DMS153 treated with DMSO at 0.1 percent for 48 hours (cell line): ENCODE measurements at regions not wholly inside any gene's neighbourhood (a gene's known extent, or its start where the extent isn't known, plus 50 kb on each side); places are given as distances from the start of the nearest gene placed in this dataset.
"Not testable (repeated sequence)": the region's sequence is repeated elsewhere in the genome, so short reads cannot be mapped to it uniquely, and the experiment has no call there.

ENCODE experiments used
- DNase-seq: peaks from one replicate; lab custom pipeline; 2025; ENCODE audit not compliant: unreplicated experiment; lab: John Stamatoyannopoulos, UW

DNA sequence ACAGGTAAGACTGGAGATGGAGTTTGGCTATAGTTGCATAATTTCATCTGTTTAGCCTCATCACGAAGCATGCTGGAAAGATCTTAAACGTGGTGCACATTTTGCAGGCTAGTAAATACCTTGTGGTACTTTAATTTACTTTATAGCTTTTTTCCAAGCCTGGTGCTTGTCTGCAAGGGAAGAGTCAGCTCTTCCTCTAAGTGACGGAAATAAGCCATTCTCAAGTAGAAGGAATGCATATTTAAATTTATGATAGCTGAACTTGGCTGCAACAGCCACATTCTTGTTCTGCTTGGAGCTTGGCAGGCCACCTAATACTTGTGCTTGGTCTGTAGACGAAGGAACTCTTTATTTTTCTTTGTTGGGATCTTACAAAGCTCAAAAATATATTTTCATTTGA lies 188.0 kb upstream of the PIK3R1 start:
- no peak for DNase-seq

DNA sequence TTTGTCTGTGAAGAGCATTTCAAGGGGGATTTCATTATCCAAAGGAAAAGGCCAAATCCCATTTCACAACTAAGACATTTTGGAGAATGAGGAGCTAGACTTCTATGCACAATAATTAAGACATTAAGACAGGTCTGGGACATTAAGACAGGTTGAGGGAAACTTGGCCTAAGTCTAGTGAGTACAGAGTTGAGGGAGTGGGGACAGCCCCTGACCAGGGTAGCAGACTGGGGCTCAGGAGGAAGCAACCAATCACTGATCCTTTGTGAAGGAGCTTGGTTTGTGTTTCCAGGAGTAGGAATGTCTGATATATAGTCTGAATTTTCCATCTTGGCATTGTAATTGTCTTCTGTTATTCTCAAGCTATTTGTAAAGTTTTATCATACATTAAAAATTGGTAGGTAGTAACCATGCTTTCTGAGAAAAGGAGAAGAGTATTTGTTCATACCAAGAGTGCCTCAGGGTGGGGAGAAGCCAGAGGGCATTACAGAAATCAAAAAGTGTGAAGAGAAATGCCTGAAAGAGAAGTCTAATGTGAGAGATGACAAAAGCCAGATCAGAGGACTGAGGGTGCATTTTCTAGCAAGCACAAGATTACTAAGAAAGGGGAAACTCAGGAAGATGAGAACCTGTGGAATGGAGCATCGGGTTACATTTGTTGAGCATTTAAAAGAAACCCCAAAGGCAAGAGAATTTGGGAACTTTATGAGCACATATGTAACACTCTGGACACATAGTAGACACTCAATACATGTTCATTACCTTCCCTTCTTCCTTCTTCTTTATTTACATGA lies 189.3 kb upstream of the PIK3R1 start:
- DNase-seq, result no peak

DNA sequence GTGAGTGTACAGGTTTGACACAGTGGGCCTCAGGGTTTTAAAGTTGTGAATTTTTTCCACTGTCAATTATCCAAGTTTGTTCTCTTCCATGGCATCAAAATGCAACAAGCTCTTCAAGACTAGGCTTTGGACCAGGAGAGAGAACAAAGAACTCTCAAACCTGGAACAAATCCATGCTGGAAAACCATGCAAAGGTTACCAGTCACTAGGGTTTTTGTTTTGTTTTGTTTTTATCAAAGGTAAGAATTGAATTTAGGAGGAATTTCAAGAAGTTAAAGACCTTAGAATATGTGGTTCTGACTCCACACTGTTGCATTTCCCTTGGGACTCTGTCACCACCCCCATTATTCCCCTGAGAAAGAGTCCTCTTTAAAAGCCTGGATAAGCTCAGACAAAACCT lies 191.1 kb upstream of the PIK3R1 start:
- no peak for DNase-seq

DNA sequence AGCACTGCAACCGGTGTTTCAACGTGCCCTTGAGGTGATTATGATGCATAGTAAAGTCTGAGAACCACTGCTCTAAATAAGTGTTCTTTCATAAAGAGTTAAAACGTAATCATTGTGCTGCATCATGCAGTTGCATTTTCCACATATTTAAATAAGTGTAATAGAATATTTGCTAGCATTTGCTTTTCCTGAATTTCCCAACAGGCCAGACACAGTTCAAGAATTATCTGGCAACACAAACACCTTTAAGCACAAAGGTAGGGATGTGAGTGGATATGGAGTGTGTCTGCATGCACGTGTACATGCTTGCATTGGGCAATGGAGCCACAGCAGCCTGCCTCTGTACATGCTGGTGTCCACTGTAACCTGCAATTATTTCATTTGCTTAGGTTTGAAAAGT lies 193.6 kb upstream of the PIK3R1 start:
- no peak for DNase-seq

DNA sequence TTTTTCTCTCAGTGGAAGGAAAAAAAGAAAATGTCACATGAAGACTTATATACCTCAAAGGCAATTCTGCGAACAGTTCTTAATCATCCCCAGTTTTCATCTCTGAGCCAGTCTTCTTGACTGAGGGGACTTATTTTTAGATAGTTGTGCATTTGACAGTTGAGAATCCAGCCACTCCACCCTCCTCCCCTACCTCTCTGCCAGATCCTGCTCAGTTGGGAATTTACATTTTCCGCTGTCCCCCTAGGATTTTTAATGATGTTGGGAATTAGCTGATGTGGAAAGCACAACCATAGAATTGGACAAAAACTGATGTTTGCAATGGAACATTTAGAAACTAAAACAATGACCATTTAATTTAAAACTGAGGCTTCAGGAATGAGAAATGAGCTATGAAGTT lies 194.3 kb upstream of the PIK3R1 start:
- no peak for DNase-seq

DNA sequence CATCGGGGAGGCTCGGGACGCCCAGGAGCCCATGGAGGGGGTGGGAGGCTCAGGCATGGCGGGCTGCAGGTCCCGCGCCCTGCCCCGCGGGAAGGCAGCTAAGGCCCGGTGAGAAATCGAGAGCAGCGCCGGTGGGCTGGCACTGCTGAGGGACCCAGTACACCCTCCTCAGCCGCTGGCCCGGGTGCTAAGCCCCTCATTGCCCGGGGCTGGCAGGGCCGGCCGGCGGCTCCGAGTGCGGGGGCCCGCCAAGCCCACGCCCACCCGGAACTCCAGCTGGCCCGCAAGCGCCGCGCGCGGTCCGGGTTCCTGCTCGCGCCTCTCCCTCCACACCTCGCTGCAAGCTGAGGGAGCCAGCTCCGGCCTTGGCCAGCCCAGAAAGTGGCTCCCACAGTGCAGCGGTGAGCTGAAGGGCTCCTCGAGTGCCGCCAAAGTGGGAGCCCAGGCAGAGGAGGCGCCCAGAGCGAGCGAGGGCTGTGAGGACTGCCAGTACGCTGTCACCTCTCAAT lies 195.0 kb upstream of the PIK3R1 start:
- not testable (repeated sequence) for DNase-seq

DNA sequence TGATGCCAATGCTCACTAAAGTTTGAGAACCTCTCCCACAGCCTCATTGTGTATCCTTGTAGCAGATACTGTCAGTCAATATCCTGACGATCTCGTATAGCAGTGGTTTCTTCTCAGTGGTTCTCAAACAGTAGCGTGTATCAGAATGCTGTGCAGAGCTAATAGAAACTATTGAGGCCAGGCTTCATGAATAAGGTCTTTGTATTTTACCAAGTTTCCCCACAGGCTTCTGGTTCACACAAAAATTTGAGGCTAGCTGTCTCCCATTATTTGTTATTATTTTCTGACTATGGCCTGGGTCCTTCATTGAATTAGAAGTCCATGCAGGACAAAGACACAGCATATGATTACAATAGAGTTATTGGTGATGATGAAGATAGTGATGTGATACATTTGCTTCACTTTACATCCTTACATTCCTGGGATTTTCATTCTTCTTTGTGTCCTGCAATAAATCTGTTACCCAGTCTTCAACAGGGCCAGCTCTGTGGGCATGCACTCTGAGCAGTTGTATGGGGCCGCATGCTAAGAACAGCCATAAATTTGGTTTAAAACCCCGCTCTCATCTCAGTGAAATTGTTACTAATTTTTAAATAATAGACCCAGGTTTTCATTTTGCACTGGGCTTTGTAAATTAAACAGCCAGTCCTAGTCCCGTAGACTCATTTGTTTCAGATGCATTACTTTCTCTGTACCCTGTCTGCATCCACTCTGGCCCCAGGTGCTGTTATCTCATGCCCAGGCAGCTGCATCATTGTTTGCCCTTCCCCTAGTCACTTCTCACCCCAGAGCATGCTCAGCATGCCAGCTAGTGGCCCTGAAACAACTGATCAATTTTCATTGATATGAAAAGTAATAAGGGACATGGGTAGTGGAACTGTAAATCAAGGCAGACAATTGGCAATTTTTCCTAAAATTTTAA lies 199.9 kb upstream of the PIK3R1 start:
- DNase-seq, result no peak

DNA sequence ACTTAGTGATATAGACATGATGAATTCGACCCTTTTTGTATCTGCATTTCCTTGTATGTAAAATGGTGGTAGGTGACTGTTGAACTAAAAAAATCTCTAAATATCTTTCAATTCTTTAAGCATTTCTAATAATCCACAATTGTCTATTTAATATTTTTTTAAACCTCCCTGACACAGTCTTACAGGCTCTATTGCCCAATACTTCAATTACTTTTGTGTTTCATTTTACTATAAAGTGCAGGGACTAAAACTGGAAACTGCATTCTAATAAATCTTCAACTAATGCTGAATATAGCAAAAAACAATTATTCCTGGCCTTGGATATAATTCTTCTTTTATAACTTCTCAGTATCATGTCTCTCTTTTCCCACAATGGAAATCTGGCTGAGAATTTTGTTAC lies 202.7 kb upstream of the PIK3R1 start:
- no peak for DNase-seq

DNA sequence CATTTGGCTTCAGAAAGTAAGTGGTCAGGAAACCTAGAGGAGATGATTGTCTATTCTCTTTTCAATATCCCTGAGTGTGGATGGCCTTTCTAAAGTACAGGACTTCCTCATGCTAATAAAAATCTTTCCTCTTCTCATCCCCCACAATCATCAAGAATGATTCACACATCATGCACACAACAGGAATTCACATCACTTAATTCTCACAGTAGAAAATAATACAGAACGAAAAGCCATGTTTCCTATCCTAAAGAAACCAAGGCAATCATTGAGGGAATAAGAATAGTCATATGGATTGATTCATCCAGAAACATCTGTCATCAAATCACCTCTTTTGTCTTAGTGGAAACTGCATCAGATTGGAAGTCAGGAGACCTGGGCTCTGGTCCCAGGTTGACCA lies 203.1 kb upstream of the PIK3R1 start:
- no peak for DNase-seq

DNA sequence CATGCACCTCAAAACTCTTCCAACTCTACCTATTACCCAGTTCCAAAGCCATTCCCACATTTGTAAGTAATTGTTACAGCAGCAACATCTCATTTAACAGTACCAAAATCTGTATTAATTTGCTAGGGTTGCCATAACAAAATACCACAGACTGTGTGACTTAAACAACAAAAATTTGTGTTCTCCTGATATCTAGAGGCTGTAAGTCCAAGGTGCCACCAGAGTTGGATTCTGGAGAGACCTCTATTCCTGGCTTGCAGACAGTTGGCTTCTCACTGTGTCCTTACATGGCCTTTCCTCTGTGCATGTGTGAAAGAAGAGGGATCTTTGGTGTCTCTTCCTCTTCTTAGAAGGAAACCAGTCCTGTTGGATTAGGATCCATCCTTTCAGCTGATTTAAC lies 203.8 kb upstream of the PIK3R1 start:
- no peak for DNase-seq

DNA sequence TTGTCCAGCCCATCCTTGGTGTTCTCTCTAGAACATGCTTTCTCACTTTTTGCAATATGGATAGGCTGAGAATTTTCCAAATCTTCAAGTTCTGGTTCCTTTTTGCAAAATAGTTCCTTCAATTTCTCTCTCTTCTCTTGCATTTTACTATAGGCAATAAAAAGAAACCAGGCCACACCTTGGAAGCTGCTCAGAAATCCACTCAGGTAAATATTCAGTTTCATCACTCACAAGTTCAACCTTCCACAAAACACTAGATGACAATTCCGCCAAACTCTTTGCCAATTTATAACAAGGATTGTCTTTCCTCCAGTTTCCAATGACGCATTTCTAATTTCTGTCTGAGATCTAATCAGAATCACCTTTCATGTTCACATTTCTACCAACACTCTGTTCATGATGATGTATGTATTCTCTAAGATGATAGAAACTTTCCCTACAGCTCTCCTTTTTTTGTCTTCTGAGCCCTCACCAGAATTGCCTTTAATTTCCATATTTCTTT lies 204.2 kb upstream of the PIK3R1 start:
- DNase-seq, result no peak

DNA sequence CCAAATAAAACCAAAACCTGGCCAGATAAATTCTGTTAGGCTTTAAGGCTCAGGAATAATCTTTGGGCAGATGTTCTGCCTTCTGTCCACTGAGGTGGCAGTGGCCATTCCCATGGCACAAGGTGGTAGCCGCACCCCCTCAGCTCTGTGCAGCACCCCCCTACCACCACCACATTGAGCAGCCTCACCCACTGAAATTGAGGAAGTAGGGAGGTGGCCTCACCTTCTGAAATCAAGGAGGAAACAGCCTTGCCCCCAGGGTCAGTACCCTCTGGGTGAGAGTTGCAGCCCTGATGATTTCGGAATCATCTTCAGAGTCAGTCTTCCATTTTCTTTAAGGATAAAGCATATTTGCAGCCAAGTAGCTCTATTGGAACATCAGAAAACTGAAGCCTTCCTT lies 204.8 kb upstream of the PIK3R1 start:
- no peak for DNase-seq

DNA sequence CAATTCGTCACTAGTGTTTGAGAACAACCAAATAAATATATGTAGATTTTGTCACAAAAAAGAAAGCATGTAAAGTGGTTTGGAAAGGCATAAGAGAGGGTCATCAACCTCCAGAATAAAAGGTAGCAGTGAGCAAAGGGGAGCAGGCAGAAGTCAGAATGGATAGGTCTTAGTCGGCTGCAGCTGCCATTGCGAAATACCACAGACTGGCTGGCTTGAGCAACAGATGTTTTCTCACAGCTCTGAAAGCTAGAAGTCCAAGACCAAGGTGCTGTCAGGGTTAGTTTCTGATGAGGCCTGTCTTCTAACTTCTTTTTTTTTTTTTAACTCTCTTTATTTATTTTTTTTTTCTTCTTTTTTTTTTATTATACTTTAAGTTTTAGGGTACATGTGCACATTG lies 208.1 kb upstream of the PIK3R1 start:
- DNase-seq, result no peak

DNA sequence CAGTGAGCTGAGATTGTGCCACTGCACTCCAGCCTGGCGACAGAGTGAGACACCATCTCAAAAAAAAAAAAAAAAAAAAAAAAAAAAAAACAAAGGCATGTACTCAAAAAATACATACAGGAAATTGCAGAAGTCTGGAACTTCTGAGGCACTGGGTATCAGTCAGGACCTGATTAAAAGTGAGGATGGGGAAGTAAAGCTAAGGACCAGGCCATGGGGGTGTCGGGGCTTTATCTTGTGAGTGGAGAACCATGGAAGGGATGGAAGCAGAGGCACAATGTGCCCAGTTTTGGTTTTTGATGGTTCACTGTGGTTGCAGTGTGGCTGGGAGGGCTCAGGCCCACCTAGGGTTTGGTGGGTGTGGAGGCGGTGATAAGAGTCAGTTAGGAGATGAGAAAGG lies 212.7 kb upstream of the PIK3R1 start:
- no peak for DNase-seq

DNA sequence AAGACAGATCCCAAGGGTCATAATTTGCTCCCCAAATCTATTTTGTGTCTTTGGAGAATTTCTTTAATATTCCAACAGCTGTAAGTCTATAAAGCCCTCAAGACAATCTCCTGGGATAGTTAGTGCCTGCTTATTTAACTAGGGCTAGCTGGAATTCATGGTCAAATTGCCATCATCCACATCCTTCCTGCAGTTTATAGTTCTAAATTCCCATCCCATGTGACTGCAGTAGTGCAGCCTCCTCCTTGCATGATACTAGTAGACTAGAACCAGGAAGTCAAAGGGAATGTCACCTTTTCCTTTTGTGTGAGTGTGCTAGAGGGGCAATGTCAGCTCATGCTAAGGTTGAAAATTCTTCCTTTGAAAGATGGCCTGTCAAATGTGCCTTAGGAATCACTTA lies 214.8 kb upstream of the PIK3R1 start:
- no peak for DNase-seq

DNA sequence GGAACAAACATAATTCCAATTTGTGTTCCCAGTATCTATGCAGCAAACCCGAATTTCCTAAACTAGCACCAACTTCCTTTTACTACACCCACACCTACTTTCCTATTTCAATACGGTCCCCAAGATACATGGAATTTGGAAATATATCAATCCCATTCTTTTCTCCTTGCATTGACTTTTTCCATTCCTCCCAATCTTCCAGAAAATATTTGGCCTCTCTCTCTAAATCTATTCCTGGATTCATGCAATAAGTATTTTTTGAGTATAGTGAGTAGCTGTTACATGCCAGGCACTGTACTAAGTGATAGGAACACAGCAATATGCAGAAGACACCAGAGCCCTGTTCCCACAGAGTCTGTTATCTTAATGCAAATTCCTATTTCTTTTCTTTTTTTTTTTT lies 216.2 kb upstream of the PIK3R1 start:
- DNase-seq, result no peak

DNA sequence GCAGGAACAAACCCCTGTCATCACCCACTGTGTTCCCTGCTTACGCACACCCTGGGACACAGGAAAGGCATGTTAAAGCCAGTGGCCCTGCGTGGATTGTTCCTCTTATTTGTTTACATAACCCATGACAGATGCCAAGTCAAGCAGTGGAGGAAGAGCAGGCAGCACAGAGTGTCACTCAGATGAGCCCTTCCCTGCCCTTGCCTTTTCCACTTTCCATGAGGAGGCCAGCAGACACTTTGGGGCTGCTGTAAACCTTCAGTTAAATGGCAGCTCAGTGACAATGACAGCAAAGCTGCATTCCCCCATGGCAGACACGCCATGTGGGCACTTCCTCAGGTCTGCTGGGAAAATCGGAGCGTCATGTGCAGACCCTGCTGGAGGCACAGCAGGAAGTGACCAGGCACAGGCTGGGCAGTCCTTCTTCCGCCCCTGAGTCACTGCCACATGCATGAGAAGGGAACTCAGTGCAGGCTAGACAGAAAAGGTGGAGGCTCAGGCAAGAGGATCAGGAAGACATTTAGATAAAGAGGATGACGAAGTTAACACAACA lies 216.8 kb upstream of the PIK3R1 start:
- no peak for DNase-seq

DNA sequence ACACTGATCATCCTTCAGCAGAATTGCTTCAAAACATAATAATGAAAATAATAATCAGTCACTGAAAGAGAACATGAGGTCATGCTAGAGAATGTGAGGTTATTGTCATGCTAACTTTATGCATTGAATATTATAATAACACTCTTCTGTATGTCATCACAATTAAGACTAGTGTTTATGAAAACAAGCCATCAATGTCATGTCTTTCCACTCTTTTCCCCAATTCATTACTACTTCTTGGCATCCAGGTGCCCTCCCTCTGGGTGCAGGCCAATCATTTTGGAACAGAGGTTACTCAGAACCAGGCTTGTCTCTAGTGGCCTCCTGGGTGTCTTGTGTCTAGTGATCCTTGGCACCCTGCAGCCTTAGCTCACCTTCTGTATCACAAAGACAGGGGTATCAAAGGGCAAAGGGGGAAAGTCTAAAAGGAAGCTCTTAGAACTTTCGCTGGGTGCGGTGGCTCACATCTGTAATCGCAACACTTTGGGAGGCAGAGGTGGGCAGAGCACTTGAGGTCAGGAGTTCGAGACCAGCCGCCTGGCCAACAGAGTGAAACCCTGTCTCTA lies 217.6 kb upstream of the PIK3R1 start:
- DNase-seq, result no peak

DNA sequence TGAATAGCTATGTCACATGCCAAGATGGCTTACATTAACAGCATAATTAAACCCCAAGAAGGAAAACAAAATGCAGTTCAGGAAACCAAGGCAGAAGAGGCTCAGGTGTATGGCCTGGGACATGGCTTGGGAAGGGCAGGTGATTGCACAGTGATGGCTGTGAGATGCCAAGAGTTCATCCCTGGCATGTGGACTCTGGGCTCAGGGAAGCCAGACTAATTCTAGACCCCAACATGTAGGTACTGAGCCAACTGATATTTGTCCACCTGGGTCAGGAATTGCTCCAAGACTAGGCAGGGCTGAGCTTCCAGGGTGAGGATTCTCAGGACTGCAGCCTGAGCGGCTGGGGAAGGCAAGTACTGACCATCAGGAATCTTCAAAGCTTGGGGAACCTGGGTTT lies 218.4 kb upstream of the PIK3R1 start:
- no peak for DNase-seq

DNA sequence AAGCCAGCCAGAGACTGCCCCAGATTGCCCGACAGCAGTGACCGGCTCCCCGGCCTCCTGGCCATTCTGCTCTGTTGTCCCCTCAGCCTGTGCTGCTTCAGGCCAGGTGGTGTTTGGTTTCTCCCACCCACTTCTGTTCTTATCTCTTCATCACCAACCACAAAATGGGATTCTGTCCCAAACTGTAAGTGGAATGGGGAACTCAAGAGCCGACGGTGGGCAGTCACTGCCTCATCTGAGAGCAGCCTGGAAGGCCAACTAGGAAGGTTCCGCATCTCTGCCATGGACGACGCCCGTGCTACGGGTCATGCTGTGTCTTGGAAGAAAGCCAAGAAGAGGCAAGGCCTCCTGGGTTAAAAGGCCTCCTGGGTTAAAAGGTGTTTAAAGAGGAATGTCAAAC lies 219.0 kb upstream of the PIK3R1 start:
- no peak for DNase-seq

DNA sequence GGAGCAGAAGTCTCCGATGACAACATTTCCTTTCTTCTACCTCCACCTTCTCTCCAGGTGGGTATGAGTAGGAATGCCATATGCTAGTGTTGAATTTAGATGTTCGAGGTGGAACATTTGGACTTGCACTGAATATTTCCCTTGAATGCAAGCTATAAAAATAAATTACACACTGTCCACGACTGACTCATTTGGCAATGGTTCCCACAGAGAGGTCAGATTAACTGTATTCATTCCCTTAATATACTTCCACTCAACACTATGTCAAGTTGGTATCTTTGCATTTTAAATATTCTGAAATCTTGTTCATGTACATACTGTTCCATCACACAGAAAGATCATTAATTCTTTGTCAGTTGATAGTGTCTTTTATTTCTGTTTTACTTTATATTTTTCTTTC lies 222.6 kb upstream of the PIK3R1 start:
- DNase-seq, result no peak
